Activated CD8-positive, alpha-beta T cell treated with anti-CD3 and anti-CD28 coated beads, Interleukin-2, amount 10 ng/mL, durations not matched to agents 7 days and 5 days (primary cell): ENCODE measurements at regions not wholly inside any gene's neighbourhood (a gene's known extent, or its start where the extent isn't known, plus 50 kb on each side); places are given as distances from the start of the nearest gene placed in this dataset.

Experiments
- ATAC-seq: fragments of 150-1000 bp; cut with Tn5 transposase; one replicate; pipeline ENCODE4 v1.10.0; 2021; ENCODE audit warnings: moderate library complexity
- CTCF ChIA-PET: fragments of 350-600 bp; sonication (Branson Sonifier 250); formaldehyde crosslinking; loops from one replicate; lab custom pipeline; 2021; ENCODE audit warnings: antibody characterized with exemption; lab: Charles Lee
- POLR2A ChIA-PET: fragments of 350-600 bp; sonication (Branson Sonifier 250); formaldehyde crosslinking; loops from one replicate; lab custom pipeline; 2021; ENCODE audit warnings: antibody characterized with exemption; lab: Charles Lee
- DNase-seq: peaks from one replicate; pipeline ENCODE4 v3.0.0-alpha.2; 2020
- H3K27ac Mint-ChIP-seq: one replicate; pipeline ENCODE4 v1.8.0; 2021; ENCODE audit warnings: mild to moderate bottlenecking, mixed read lengths
- H3K27me3 Mint-ChIP-seq: one replicate; pipeline ENCODE4 v1.8.0; 2021; ENCODE audit warnings: low read depth, mixed read lengths
- H3K36me3 Mint-ChIP-seq: one replicate; pipeline ENCODE4 v1.8.0; 2021; ENCODE audit warnings: low read depth, mixed read lengths
- H3K4me1 Mint-ChIP-seq: one replicate; pipeline ENCODE4 v1.8.0; 2021; ENCODE audit warnings: low read depth, mixed read lengths
- H3K4me3 Mint-ChIP-seq: one replicate; pipeline ENCODE4 v1.8.0; 2021; ENCODE audit warnings: mild to moderate bottlenecking, mixed read lengths
- H3K9me3 Mint-ChIP-seq: one replicate; pipeline ENCODE4 v1.8.0; 2022; ENCODE audit warnings: mixed read lengths; ENCODE audit not compliant: insufficient read depth

DNA sequence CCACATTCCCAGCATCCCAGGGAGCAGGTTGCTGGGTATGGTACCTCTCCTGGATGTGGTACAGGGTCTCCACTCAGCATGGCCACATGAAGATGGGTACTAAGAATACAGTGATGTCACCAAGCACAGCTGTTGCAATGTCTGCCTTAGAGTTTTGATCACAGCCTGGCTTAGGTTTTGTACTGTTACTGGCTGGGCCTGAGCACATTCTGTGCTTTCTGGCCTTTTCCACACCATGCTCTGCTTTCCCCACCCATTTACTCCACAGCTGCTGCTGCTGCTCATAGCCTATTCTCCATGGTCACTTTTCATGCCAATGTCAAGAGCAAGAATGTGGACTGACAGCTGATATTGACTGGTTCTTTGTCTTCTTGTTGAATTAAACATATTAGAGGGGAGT, 481.9 kb downstream of the ARHGEF28 start:
- no peak for ATAC-seq
- Mint-ChIP-seq H3K27me3 (peaks cover 6% of the 10 kb centered on the region), H3K9me3 (no peaks in the 10 kb centered on the region), H3K4me3 (no peak overlapping the region), H3K27ac (no peak overlapping the region), H3K36me3 (no peaks in the 10 kb centered on the region), H3K4me1 (no peaks in the 10 kb centered on the region)
- no peak for DNase-seq
- CTCF ChIA-PET, result interaction anchor here (0.9 kb wide), 1 partner anchor 56 kb away, joined by 3 read pairs; no protein-coding TSS in a partner anchor
- POLR2A ChIA-PET, result no interaction called here

GRCh38 chr5:74105126-74105780, 479.3 kb downstream of the ARHGEF28 start:
- H3K4me3 Mint-ChIP-seq, result no peak overlapping the region
- peaks cover 6% of the 10 kb centered on the region for H3K27me3 Mint-ChIP-seq
- H3K36me3 Mint-ChIP-seq, result no peaks in the 10 kb centered on the region
- POLR2A ChIA-PET, result no interaction called here
- ATAC-seq (no peak), DNase-seq (no peak)
- no peaks in the 10 kb centered on the region for H3K9me3 Mint-ChIP-seq
- CTCF ChIA-PET, result no interaction called here
- H3K27ac Mint-ChIP-seq, result no peak overlapping the region
- no peaks in the 10 kb centered on the region for H3K4me1 Mint-ChIP-seq

GRCh38 chr5:74103131-74104023, 477.4 kb downstream of the ARHGEF28 start:
- DNase-seq (no peak), ATAC-seq (no peak)
- Mint-ChIP-seq H3K27me3 (peaks cover 6% of the 10 kb centered on the region), H3K36me3 (no peaks in the 10 kb centered on the region), H3K9me3 (no peaks in the 10 kb centered on the region), H3K4me1 (no peaks in the 10 kb centered on the region), H3K4me3 (no peak overlapping the region), H3K27ac (no peak overlapping the region)
- POLR2A ChIA-PET, result no interaction called here
- CTCF ChIA-PET, result no interaction called here

GRCh38 chr5:74100268-74100665, 474.3 kb downstream of the ARHGEF28 start:
- H3K27me3 Mint-ChIP-seq, result no peaks in the 10 kb centered on the region
- no peaks in the 10 kb centered on the region for H3K9me3 Mint-ChIP-seq
- H3K36me3 Mint-ChIP-seq, result no peaks in the 10 kb centered on the region
- no peak overlapping the region for H3K4me3 Mint-ChIP-seq
- CTCF ChIA-PET, result no interaction called here
- no peak for ATAC-seq
- no peak overlapping the region for H3K27ac Mint-ChIP-seq
- DNase-seq, result no peak
- no peaks in the 10 kb centered on the region for H3K4me1 Mint-ChIP-seq
- POLR2A ChIA-PET, result no interaction called here

DNA sequence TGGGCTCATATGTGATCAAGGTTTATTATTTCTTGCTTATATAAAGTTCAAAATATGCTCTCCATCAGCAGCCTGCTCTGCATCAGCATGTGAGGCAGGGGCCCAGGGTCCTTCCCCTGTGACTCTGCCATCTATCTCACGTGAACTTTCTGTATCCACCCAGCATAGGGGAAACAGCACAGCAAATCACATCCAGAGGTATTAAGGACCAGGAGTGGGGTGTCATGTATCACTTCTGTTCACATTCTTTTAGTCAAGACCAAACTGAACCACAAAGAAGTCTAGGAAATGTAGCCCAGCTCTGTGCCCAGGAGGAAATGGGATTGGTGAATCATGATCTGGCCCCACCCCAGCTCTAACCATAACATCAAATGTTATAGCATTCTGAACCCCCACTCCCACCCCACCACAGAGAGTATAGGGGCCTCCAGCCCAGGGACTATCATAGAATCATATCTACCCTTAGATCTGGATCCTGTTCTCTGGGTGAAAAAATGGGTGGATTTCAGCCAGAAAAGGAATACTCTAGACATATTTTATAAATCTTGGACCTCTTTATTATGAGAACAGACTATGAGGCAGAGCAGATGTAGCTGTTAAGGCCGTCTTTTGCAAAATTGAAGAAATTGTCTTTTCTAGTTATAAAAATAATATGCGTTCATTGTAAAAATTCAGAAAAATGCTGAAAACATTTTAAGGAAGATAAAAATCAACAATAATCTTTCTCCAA, 473.7 kb downstream of the ARHGEF28 start:
- DNase-seq (no peak), ATAC-seq (no peak)
- Mint-ChIP-seq H3K27ac (no peak overlapping the region), H3K27me3 (no peaks in the 10 kb centered on the region), H3K36me3 (no peaks in the 10 kb centered on the region), H3K9me3 (no peaks in the 10 kb centered on the region), H3K4me1 (no peaks in the 10 kb centered on the region), H3K4me3 (no peak overlapping the region)
- ChIA-PET POLR2A (no interaction called here), CTCF (no interaction called here)

- no peaks in the 10 kb centered on the region for H3K9me3 Mint-ChIP-seq
- H3K27me3 Mint-ChIP-seq, result no peaks in the 10 kb centered on the region
- no peaks in the 10 kb centered on the region for H3K36me3 Mint-ChIP-seq
- ChIA-PET CTCF (no interaction called here), POLR2A (no interaction called here)
- DNase-seq (no peak), ATAC-seq (no peak)
- H3K4me3 Mint-ChIP-seq, result no peak overlapping the region
- no peak overlapping the region for H3K27ac Mint-ChIP-seq
- no peaks in the 10 kb centered on the region for H3K4me1 Mint-ChIP-seq
Observed at GRCh38 chr5:74098941-74099340, 472.9 kb downstream of the ARHGEF28 start.

DNA sequence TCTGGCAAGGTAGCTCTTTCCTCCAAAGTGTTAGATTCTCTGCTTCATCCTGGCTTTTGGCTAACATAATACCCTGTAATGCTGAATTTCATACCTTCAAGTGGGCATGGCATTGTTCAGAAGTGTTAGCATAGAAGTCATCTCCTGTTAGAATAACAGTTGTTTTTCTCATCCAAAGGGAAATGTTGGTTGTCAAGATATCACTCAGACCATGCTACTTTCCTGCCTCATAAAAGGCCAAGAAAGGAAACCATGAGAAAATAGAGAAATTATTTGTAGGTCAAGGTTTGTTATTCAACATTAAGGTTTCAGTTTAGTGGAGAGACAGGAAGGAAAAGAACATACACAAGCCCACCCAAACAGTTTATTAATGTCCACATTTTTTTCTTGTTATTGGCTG, 472.5 kb downstream of the ARHGEF28 start:
- Mint-ChIP-seq H3K27ac (no peak overlapping the region), H3K27me3 (no peaks in the 10 kb centered on the region), H3K9me3 (no peaks in the 10 kb centered on the region), H3K4me1 (no peaks in the 10 kb centered on the region), H3K36me3 (no peaks in the 10 kb centered on the region), H3K4me3 (no peak overlapping the region)
- ATAC-seq (no peak), DNase-seq (no peak)
- ChIA-PET CTCF (no interaction called here), POLR2A (no interaction called here)

GRCh38 chr5:74096325-74096724, 470.3 kb downstream of the ARHGEF28 start:
- CTCF ChIA-PET, result no interaction called here
- no peaks in the 10 kb centered on the region for H3K9me3 Mint-ChIP-seq

DNA sequence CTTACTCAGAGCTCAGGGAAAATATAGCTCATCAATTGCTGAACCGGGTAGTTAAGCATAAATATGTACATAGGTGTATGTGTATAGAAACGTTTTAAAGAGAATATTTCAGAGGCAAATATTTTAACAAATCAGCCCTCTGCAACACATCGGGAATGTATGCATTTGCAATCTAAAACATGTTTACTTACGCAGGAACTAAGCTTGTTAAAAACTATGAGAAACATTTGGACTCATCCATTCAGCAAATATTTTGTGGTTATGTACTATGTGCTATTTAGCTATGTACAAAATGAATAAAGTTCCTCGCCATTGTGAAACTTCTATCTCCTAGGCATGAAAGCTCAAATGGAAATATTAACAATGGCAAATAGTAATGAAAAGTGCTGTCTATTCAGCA, 469.9 kb downstream of the ARHGEF28 start:
- Mint-ChIP-seq H3K4me1 (no peaks in the 10 kb centered on the region), H3K27ac (no peak overlapping the region), H3K36me3 (no peaks in the 10 kb centered on the region), H3K9me3 (no peaks in the 10 kb centered on the region), H3K4me3 (no peak overlapping the region), H3K27me3 (no peaks in the 10 kb centered on the region)
- DNase-seq, result no peak
- CTCF ChIA-PET, result no interaction called here
- POLR2A ChIA-PET, result no interaction called here
- no peak for ATAC-seq

More at GRCh38 chr5:74096325-74096724, 470.3 kb downstream of the ARHGEF28 start:
- Mint-ChIP-seq H3K27me3 (no peaks in the 10 kb centered on the region), H3K4me3 (no peak overlapping the region), H3K27ac (no peak overlapping the region), H3K4me1 (no peaks in the 10 kb centered on the region), H3K36me3 (no peaks in the 10 kb centered on the region)
- POLR2A ChIA-PET, result no interaction called here
- DNase-seq (no peak), ATAC-seq (no peak)

DNA sequence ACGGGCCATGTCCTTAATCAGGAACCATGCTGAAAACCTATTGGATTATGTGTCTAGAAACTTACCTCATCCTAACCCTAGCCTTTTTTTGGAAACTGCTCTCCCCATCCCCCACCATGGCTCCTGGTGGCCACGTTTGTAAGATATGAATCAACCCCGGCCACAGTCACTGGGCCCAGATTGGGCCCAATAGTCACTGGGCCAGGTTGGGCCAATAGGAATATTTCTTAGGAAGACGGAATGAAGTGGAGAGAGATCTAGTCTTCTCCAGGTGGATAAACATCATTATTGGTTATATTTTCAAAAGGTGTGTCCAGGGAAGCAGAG, 468.7 kb downstream of the ARHGEF28 start:
- Mint-ChIP-seq H3K36me3 (no peaks in the 10 kb centered on the region), H3K27me3 (no peaks in the 10 kb centered on the region), H3K9me3 (no peaks in the 10 kb centered on the region), H3K27ac (no peak overlapping the region), H3K4me1 (no peaks in the 10 kb centered on the region), H3K4me3 (no peak overlapping the region)
- DNase-seq, result no peak
- POLR2A ChIA-PET, result no interaction called here
- no peak for ATAC-seq
- CTCF ChIA-PET, result no interaction called here

- ATAC-seq (no peak), DNase-seq (no peak)
- Mint-ChIP-seq H3K27me3 (no peaks in the 10 kb centered on the region), H3K36me3 (no peaks in the 10 kb centered on the region), H3K4me3 (no peak overlapping the region), H3K9me3 (no peaks in the 10 kb centered on the region), H3K27ac (no peak overlapping the region), H3K4me1 (no peaks in the 10 kb centered on the region)
- ChIA-PET POLR2A (no interaction called here), CTCF (no interaction called here)
Observed at GRCh38 chr5:74094096-74094781, 468.2 kb downstream of the ARHGEF28 start.

DNA sequence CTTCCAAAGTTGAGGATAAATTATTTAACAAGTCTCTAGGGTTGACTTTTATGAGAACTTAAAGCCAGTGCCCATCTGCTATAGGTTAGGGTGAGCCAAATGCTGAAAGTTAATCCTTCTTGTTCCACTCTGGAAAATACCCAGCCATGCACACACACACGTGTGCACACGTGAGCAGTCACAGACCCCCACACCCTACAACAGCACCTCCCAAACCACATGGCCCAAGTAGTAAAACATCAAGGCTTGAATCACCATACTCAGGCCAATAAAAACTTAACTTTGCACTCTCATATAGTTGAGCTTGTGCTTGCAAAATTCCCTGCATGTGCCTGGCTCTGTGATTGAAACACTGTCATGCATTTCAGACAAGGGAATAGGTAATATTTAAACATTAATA, 467.6 kb downstream of the ARHGEF28 start:
- ChIA-PET CTCF (no interaction called here), POLR2A (no interaction called here)
- Mint-ChIP-seq H3K4me1 (no peaks in the 10 kb centered on the region), H3K27ac (no peak overlapping the region), H3K36me3 (no peaks in the 10 kb centered on the region), H3K27me3 (no peaks in the 10 kb centered on the region), H3K4me3 (no peak overlapping the region), H3K9me3 (no peaks in the 10 kb centered on the region)
- ATAC-seq, result no peak
- DNase-seq, result no peak
